GM12875 (cell line): ENCODE measurements at regions not wholly inside any gene's neighbourhood (a gene's known extent, or its start where the extent isn't known, plus 50 kb on each side); places are given as distances from the start of the nearest gene placed in this dataset.

ENCODE experiments used
- H3K4me3 ChIP-seq: one replicate; pipeline ENCODE4 v1.5.1; 2011; ENCODE audit warnings: low read depth, low read length, control low read depth
- TF ChIP-seq, protein P1 (sequence below): IDR thresholded peaks from 2 replicates; pipeline ENCODE4 v1.5.1; 2011; ENCODE audit warnings: low read depth, mild to moderate bottlenecking, control low read depth, inconsistent platforms, low read length, moderate library complexity, borderline replicate concordance; ENCODE audit not compliant: insufficient read depth

DNA sequence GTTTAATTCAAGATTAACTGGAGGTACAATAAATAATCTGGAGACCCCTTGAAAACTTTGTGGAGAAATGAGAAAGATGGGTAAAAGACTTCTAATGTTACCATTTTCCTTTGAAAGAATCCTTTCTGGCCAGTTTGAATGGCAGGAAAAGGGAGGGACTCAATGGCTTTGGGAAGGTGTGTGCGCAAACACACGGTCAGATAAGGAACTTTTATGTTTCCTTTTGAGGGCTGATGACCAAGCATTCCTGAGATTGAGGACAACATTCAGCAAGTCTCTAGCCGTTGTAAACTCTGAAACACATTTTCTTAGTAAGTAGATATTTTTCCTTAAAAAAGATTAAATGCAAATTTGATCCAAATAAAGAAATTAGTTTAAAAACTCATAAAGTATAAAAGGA lies 909.7 kb upstream of the TENM4 start:
- H3K4me3 ChIP-seq: no peak overlapping the region
- TF ChIP-seq, protein P1, sequence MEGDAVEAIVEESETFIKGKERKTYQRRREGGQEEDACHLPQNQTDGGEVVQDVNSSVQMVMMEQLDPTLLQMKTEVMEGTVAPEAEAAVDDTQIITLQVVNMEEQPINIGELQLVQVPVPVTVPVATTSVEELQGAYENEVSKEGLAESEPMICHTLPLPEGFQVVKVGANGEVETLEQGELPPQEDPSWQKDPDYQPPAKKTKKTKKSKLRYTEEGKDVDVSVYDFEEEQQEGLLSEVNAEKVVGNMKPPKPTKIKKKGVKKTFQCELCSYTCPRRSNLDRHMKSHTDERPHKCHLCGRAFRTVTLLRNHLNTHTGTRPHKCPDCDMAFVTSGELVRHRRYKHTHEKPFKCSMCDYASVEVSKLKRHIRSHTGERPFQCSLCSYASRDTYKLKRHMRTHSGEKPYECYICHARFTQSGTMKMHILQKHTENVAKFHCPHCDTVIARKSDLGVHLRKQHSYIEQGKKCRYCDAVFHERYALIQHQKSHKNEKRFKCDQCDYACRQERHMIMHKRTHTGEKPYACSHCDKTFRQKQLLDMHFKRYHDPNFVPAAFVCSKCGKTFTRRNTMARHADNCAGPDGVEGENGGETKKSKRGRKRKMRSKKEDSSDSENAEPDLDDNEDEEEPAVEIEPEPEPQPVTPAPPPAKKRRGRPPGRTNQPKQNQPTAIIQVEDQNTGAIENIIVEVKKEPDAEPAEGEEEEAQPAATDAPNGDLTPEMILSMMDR: no peak

DNA sequence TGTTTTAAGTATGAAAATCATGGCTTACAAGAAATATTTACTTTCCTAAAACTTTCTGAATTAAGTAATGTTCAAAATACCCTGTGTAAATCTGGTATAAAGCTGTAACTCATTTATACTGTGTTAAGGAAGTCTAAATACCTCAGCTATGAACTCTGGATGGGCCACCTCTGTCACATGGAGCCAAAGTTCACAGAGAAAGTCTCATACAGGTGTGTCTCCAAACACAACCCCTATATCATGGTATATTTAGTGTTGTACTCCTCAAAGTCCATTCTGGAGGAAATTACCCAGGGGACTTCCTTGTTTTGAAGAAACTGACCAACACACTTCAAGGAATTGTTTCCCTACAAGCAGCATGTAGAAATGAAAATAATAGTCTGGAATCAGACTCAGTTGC lies 909.2 kb upstream of the TENM4 start:
- TF ChIP-seq, protein P1: no peak
- H3K4me3 ChIP-seq: no peak overlapping the region

DNA sequence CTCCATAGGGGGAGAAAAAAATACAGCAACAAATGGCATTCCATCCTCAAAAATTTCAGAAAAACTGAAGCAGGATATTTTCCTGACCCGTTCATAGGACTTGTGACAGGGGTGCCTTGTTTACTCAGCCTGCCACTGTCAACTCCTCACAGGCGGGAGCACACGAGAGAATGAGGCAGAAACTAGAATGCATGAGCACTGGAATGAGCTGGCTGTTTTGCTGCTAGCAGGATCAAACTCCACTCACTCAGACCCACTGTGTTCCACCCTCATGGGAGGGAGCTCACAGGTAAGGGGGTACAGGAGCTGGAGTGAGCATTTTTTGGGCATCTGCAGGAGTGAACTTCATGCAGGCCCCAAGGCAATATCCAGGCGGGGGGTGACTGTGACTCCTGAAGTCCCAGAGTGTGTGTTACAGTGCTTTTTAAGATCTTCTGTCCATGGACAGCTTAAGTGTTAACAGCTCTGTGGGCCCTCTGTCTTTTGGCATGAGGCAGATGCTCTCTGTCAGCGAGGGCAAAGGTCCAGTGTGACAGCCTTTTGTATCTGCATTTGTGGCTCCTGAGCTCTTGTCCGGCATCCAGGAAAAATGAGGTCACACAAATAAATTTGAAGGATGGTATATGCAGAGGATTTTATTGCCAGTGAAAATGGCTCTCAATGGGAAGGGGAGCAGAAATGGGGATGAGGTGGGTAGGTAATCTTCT lies 905.7 kb upstream of the TENM4 start:
- TF ChIP-seq, protein P1: no peak

DNA sequence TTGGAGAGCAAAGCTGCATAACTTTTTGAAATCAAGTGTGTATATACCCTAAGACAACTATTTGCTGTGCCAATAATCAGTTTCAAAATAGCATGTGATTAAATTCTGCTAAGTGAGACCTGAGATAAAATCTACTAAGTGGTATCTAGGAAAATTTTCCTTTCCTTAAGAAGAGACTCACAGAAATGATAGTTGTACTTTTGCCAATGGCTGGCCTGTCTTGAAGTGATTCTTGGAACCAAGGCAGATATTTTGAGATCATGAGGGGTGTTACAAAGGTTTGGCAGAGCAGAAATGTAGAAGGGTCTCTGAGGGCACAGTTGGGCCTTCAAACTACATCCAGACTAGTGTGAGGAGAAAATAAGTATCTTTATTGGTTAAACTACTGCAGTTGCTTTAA lies 902.6 kb upstream of the TENM4 start:
- TF ChIP-seq, protein P1: no peak
- no peak overlapping the region for H3K4me3 ChIP-seq

More for the DNA sequence above, 905.7 kb upstream of the TENM4 start:
- H3K4me3 ChIP-seq: no peak overlapping the region

DNA sequence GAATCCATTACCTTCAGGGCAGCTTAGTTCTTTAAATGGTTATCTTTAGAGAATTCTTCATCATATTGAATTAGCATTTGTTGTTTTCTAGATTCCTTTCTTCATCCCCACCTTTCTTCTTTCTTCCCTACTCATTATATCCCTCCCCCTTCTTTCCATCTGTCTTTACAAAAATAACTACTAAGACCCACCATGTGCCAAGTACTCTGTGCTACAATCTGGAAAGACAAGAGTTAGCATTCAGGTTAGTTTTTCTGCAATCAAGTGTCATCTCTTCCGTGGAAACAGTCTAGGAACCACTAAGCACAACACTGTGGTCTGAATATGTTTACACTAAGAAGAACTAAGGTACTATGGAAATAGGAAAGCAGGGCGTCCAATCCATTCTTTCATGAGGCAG lies 897.4 kb upstream of the TENM4 start:
- TF ChIP-seq, protein P1: no peak
- H3K4me3 ChIP-seq: no peak overlapping the region

DNA sequence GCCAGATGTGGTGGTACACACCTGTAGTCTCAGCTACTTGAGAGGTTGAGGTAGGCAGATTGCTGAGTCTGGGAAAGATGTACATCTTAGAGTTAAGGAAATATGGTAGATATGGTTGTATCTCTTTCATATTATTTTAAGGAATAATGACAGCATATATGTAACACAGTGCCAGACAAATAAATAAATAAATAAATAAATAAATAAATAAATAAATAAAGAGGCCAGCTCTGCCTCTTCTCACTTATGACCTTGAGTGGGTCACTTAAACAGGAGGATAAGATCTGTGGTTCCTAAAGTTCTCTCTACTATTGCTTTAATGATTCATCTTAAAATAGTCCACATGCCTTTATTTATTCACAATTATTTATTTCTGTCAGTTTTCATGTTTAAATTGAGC lies 890.9 kb upstream of the TENM4 start:
- no peak overlapping the region for H3K4me3 ChIP-seq
- TF ChIP-seq, protein P1: no peak

DNA sequence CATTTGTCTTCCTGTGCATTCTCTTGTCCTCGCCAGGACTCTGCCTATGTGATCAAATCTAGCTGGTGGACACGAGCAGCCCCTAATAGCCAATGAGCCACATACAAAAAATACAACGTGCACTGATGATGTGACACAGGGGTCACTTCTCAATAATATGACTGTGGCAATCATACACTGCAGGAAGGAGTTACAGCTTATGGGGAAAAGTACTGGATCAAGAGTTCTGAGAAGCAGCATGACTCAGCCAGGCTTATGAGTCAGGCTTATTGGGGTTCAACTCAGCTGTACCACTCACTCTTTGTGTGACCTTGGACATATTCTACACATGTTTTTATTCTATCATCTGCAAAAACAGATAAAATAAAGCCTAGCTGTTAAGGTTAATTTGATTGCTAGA lies 889.4 kb upstream of the TENM4 start:
- TF ChIP-seq, protein P1: no peak
- H3K4me3 ChIP-seq: no peak overlapping the region
